ENCODE measurements at regions not wholly inside any gene's neighbourhood (a gene's known extent, or its start where the extent isn't known, plus 50 kb on each side); places are given as distances from the start of the nearest gene placed in this dataset.

DNA sequence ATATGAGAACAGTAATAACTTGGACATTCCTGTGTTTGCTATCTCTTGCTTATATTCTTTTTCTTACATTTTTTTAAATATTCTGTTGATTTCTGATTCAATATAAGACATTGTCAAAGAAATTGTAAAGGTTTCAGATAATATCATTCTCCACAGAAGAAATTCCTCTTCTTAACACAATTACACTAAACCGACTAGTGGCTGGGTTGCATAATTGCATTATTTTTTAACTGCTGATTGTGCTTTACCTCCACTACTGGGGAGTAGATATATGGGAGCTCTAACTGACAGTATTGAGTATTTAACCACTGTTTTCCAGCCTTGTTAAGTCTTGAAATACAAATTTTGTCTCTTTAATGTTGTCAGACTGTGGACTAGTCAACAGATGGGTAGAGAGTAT is 723.8 kb upstream of the EDIL3 start:
- no peak for TF ChIP-seq POLR2AphosphoS5 (IDR thresholded peaks at IDR 0.05)
- no peak for TF ChIP-seq POLR2A (IDR thresholded peaks at IDR 0.05)
- TF ChIP-seq, protein P1, sequence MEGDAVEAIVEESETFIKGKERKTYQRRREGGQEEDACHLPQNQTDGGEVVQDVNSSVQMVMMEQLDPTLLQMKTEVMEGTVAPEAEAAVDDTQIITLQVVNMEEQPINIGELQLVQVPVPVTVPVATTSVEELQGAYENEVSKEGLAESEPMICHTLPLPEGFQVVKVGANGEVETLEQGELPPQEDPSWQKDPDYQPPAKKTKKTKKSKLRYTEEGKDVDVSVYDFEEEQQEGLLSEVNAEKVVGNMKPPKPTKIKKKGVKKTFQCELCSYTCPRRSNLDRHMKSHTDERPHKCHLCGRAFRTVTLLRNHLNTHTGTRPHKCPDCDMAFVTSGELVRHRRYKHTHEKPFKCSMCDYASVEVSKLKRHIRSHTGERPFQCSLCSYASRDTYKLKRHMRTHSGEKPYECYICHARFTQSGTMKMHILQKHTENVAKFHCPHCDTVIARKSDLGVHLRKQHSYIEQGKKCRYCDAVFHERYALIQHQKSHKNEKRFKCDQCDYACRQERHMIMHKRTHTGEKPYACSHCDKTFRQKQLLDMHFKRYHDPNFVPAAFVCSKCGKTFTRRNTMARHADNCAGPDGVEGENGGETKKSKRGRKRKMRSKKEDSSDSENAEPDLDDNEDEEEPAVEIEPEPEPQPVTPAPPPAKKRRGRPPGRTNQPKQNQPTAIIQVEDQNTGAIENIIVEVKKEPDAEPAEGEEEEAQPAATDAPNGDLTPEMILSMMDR (IDR thresholded peaks at IDR 0.05 in 8 of 11, conservative IDR thresholded peaks at IDR 0.05 in 3 of 11): no peak
